BJ (cell line): ENCODE measurements at regions not wholly inside any gene's neighbourhood (a gene's known extent, or its start where the extent isn't known, plus 50 kb on each side); places are given as distances from the start of the nearest gene placed in this dataset.

Experiments
- CTCF ChIA-PET: fragments of 350-600 bp; formaldehyde crosslinking; extraction: SDS; loops from one replicate; lab custom pipeline; 2021; ENCODE audit warnings: antibody characterized with exemption, inconsistent platforms; lab: Yijun Ruan, JAX
- POLR2A ChIA-PET: fragments of 300-600 bp; sonication (Branson Sonifier 250); formaldehyde crosslinking; extraction: SDS; loops from one replicate; lab custom pipeline; 2021; ENCODE audit warnings: antibody characterized with exemption; lab: Charles Lee
- DNase-seq: peaks from one replicate; pipeline ENCODE4 v3.0.0-alpha.2; 2011; ENCODE audit warnings: low read depth
- H3K27me3 ChIP-seq: 2 replicates; pipeline ENCODE4 v1.6.0; 2011; ENCODE audit warnings: low read length; ENCODE audit not compliant: control insufficient read depth, insufficient read depth
- H3K36me3 ChIP-seq: 2 replicates; pipeline ENCODE4 v1.5.1; 2011; ENCODE audit warnings: low read length; ENCODE audit not compliant: control insufficient read depth, insufficient read depth
- H3K4me3 ChIP-seq: 2 replicates; pipeline ENCODE4 v1.5.1; 2011; ENCODE audit warnings: low read depth, mild to moderate bottlenecking, control low read depth, low read length
- TF ChIP-seq, protein P1 (sequence below): IDR thresholded peaks from 2 replicates; pipeline ENCODE4 v1.5.1; 2011; ENCODE audit warnings: low read depth, mild to moderate bottlenecking, control low read depth, inconsistent platforms, low read length, moderate library complexity; ENCODE audit not compliant: insufficient read depth

DNA sequence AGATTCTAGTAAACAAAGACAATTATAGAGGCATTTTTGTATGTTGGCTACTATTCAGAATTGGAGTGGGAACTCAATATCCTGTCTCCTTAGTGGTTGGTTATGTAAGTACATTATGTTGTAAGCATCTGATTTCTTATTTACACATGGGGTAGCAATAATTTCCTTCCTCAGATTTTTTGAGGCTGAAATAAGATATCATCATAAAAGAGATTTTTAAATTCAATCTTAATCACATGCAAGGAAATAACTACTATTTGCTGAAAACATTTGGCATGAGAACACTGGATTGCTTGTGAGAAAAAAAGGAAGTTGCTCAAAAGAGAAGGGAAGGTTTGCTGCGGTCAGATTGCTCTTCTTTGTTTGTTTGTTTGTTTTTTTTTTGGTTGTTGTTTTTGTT lies 437.7 kb upstream of the HS3ST1 start:
- ChIA-PET POLR2A (no interaction called here), CTCF (no interaction called here)
- H3K27me3 ChIP-seq: no peaks in the 10 kb centered on the region
- DNase-seq: no peak
- no peak overlapping the region for H3K4me3 ChIP-seq
- no peaks in the 10 kb centered on the region for H3K36me3 ChIP-seq
- TF ChIP-seq, protein P1, sequence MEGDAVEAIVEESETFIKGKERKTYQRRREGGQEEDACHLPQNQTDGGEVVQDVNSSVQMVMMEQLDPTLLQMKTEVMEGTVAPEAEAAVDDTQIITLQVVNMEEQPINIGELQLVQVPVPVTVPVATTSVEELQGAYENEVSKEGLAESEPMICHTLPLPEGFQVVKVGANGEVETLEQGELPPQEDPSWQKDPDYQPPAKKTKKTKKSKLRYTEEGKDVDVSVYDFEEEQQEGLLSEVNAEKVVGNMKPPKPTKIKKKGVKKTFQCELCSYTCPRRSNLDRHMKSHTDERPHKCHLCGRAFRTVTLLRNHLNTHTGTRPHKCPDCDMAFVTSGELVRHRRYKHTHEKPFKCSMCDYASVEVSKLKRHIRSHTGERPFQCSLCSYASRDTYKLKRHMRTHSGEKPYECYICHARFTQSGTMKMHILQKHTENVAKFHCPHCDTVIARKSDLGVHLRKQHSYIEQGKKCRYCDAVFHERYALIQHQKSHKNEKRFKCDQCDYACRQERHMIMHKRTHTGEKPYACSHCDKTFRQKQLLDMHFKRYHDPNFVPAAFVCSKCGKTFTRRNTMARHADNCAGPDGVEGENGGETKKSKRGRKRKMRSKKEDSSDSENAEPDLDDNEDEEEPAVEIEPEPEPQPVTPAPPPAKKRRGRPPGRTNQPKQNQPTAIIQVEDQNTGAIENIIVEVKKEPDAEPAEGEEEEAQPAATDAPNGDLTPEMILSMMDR: no peak

DNA sequence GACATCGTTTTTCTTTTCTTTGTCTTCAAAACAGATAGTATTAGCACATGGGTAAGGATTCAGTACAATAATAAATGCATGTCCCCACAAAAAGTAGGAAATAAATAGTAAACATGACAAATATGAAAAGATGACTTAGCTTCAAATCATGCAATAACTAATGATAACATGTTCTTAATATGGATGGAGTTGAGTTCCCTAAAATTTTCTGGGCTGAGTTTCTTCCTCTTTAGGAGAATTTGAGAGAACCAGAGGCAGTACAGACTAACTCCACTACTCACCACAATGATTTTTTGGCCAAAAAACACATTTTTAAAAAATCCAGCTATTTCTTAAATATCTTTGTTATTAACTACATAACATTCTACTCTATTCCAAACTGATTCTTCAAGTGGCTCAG lies 432.3 kb upstream of the HS3ST1 start:
- no peaks in the 10 kb centered on the region for H3K27me3 ChIP-seq
- TF ChIP-seq, protein P1: no peak
- H3K4me3 ChIP-seq: no peak overlapping the region
- ChIA-PET POLR2A (no interaction called here), CTCF (no interaction called here)
- H3K36me3 ChIP-seq: no peaks in the 10 kb centered on the region
- no peak for DNase-seq

DNA sequence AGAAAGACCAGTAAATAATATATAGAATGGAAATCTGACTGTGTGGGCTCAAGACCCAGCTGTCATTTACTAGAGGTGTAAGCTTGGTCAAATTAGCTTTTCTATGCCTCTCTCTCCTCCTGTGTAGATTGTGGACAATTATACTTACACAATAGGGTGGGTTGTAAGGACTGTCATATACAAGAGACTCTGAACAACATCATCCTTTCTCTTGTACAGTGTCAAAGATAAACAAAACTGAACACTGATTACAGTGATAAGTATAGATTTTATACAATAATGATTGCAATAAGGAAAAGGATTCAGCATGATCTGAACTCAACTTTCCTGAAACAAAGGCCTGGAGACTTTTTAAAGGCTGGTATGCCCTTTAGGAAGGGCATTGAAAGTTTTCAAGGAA lies 429.2 kb upstream of the HS3ST1 start:
- ChIA-PET POLR2A (no interaction called here), CTCF (interaction anchor here (1.1 kb wide), 1 partner anchor 108 kb away, joined by 3 read pairs; no protein-coding TSS in a partner anchor)
- no peaks in the 10 kb centered on the region for H3K36me3 ChIP-seq
- no peak for DNase-seq
- TF ChIP-seq, protein P1: no peak
- H3K4me3 ChIP-seq: no peak overlapping the region
- H3K27me3 ChIP-seq: no peaks in the 10 kb centered on the region

GRCh38 chr4:11847167-11847566 lies 418.5 kb upstream of the HS3ST1 start:
- CTCF ChIA-PET: no interaction called here

DNA sequence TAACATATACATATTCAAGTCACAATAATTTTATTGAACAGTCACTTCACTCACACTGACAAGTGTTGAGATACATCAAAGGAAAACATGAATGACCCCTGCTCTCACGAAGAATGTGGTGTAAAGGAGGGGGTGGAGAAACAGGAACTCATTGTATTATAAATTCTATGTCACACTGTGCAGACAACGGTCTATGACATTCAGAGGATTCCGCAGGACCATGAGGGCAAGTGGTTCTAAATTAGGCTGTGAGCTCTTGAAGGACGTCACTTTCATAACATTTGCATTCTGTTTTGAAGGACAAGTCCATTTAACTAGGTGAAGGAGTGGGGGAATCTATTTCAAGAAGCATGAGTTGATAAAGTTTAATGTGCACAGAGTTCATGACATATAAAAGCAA lies 415.2 kb upstream of the HS3ST1 start:
- no peak overlapping the region for H3K4me3 ChIP-seq
- DNase-seq: no peak
- no peaks in the 10 kb centered on the region for H3K36me3 ChIP-seq
- ChIA-PET POLR2A (no interaction called here), CTCF (no interaction called here)
- TF ChIP-seq, protein P1: no peak
- no peaks in the 10 kb centered on the region for H3K27me3 ChIP-seq

More at GRCh38 chr4:11847167-11847566, 418.5 kb upstream of the HS3ST1 start:
- H3K4me3 ChIP-seq: no peak overlapping the region
- POLR2A ChIA-PET: no interaction called here
- no peaks in the 10 kb centered on the region for H3K36me3 ChIP-seq
- no peaks in the 10 kb centered on the region for H3K27me3 ChIP-seq
- TF ChIP-seq, protein P1: no peak
- no peak for DNase-seq
